ENCODE measurements at regions not wholly inside any gene's neighbourhood (a gene's known extent, or its start where the extent isn't known, plus 50 kb on each side); places are given as distances from the start of the nearest gene placed in this dataset.

- Histone ChIP-seq H3K27ac (no peak overlapping the region), H3K4me1 (peaks cover 0 to 3% (median 0%) of the 10 kb centered on the region in 4 donors), H3K4me3 (no peak overlapping the region), H3K27me3 (no peaks in the 10 kb centered on the region), H3K9me3 (no peaks in the 10 kb centered on the region), H3K36me3 (no peaks in the 10 kb centered on the region)
- no peak for DNase-seq
- TF ChIP-seq POLR2A (IDR thresholded peaks at IDR 0.05): no peak
- TF ChIP-seq, protein P1, sequence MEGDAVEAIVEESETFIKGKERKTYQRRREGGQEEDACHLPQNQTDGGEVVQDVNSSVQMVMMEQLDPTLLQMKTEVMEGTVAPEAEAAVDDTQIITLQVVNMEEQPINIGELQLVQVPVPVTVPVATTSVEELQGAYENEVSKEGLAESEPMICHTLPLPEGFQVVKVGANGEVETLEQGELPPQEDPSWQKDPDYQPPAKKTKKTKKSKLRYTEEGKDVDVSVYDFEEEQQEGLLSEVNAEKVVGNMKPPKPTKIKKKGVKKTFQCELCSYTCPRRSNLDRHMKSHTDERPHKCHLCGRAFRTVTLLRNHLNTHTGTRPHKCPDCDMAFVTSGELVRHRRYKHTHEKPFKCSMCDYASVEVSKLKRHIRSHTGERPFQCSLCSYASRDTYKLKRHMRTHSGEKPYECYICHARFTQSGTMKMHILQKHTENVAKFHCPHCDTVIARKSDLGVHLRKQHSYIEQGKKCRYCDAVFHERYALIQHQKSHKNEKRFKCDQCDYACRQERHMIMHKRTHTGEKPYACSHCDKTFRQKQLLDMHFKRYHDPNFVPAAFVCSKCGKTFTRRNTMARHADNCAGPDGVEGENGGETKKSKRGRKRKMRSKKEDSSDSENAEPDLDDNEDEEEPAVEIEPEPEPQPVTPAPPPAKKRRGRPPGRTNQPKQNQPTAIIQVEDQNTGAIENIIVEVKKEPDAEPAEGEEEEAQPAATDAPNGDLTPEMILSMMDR (IDR thresholded peaks at IDR 0.05): no peak
These were observed 297.0 kb upstream of the KLF4 start for GRCh38 chr9:107786561-107786960.

DNA sequence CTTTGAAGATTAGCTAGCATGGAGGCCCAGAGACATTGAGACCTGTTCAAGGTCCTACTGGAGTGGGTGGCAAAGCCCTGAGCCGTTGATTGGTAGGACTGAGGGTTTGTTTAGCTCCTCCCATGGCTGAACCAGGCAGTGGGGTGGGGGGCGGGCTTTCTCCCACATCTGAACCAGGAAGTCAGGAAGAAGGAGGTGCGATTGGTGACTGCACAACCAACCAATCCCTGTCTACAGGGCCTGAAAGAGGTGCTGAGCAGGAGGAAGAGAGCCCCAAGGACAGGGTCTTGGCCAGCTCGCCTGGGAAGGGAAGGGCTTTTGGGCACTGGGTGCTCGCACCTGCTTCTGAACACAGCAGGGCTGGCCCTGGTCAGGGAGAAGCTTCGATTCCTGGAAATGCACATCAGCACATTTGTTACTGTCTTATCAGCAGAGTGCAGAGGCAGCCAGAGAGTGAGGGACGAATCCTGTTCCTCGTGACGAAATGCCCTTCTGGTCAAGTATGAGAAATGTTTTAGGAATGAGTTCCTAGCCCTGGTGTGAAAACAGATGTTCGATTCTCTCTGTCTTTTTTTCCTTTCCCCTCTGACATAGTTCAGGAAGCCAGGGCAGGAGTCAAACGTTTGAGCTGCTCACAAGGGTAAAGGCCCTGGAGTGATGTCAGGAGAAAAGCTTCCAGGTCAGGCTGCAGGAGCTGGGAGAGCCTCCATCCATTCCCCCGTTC, 294.8 kb upstream of the KLF4 start:
- H3K27me3 ChIP-seq: no peaks in the 10 kb centered on the region
- no peak overlapping the region for H3K27ac ChIP-seq
- TF ChIP-seq, protein P1 (IDR thresholded peaks at IDR 0.05): no peak
- TF ChIP-seq POLR2A (IDR thresholded peaks at IDR 0.05): no peak
- H3K4me1 ChIP-seq: peaks cover 0 to 3% (median 0%) of the 10 kb centered on the region in 4 donors
- no peak for DNase-seq
- no peaks in the 10 kb centered on the region for H3K36me3 ChIP-seq
- H3K9me3 ChIP-seq: no peaks in the 10 kb centered on the region
- no peak overlapping the region for H3K4me3 ChIP-seq

- TF ChIP-seq POLR2A (IDR thresholded peaks at IDR 0.05): no peak
- TF ChIP-seq, protein P1 (IDR thresholded peaks at IDR 0.05): no peak
- Histone ChIP-seq H3K27ac (no peak overlapping the region), H3K9me3 (no peaks in the 10 kb centered on the region), H3K4me1 (no peaks in the 10 kb centered on the region), H3K27me3 (no peaks in the 10 kb centered on the region), H3K4me3 (no peak overlapping the region), H3K36me3 (no peaks in the 10 kb centered on the region)
- no peak for DNase-seq
These were observed 293.2 kb upstream of the KLF4 start for GRCh38 chr9:107782789-107783188.

DNA sequence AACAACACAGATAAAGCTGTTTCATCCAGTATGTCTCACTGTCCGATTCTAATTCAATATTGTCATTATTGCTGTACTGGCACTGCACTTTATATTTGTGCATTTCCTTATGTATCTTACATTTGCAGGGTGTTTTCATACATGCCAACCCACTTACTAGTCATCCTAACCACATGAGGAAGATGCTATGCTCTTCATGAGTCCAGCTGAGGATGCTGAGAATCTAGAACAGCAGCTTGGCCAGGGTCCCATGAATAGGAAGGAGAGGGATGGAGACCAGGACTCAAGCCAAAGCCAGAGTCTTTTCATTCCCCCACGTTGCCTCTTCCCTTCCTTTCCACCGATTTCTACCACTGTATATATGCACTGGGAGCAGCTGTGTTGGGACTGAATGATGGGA, 292.8 kb upstream of the KLF4 start:
- Histone ChIP-seq H3K4me3 (no peak overlapping the region), H3K27me3 (no peaks in the 10 kb centered on the region), H3K36me3 (no peaks in the 10 kb centered on the region), H3K9me3 (no peaks in the 10 kb centered on the region), H3K4me1 (no peaks in the 10 kb centered on the region), H3K27ac (no peak overlapping the region)
- no peak for DNase-seq
- TF ChIP-seq, protein P1 (IDR thresholded peaks at IDR 0.05): no peak
- TF ChIP-seq POLR2A (IDR thresholded peaks at IDR 0.05): no peak

DNA sequence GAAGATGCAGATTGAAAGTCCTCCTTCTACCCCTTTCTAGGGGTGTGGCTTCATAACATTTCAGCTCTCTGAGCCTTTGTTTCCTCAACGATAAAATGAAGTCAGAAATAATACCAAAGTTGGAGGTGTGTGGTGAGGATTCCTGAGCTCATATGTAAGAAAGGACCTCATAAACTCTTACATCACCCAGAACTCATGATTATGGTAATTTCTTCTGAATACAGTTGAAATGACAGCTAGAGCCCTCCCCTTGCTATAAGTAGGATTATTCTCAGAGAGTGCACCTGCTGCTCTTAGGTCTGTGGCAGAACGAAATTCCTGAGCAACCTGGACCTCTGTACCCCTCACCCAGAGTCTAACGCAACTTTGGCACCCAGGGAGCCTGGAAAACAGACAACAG, 291.4 kb upstream of the KLF4 start:
- H3K4me3 ChIP-seq: no peak overlapping the region
- no peak for TF ChIP-seq POLR2A (IDR thresholded peaks at IDR 0.05)
- TF ChIP-seq, protein P1 (IDR thresholded peaks at IDR 0.05): no peak

More for the DNA sequence above, 291.4 kb upstream of the KLF4 start:
- Histone ChIP-seq H3K27ac (no peak overlapping the region), H3K4me1 (no peaks in the 10 kb centered on the region), H3K36me3 (no peaks in the 10 kb centered on the region), H3K9me3 (no peaks in the 10 kb centered on the region), H3K27me3 (no peaks in the 10 kb centered on the region)
- no peak for DNase-seq
